ENCODE measurements at regions not wholly inside any gene's neighbourhood (a gene's known extent, or its start where the extent isn't known, plus 50 kb on each side); places are given as distances from the start of the nearest gene placed in this dataset.

- DNase-seq: peak; percentile 81
- Histone ChIP-seq H3K4me1 (peaks cover 45% of the 10 kb centered on the region), H3K27ac (replicated peaks) (peak overlapping the region; percentile 100), H3K27me3 (ENCODE audit: low read depth) (no peaks in the 10 kb centered on the region), H3K36me3 (no peaks in the 10 kb centered on the region), H3K4me3 (peak overlapping the region; percentile 81), H3K9me3 (replicated peaks) (no peaks in the 10 kb centered on the region)
- intact Hi-C loops (cut with micrococcal nuclease): loop anchor here (2.0 to 10.0 kb wide), 2 partner anchors 107 to 135 kb away; partner anchors contain the start of gene COX20
- TF ChIP-seq, protein P1, sequence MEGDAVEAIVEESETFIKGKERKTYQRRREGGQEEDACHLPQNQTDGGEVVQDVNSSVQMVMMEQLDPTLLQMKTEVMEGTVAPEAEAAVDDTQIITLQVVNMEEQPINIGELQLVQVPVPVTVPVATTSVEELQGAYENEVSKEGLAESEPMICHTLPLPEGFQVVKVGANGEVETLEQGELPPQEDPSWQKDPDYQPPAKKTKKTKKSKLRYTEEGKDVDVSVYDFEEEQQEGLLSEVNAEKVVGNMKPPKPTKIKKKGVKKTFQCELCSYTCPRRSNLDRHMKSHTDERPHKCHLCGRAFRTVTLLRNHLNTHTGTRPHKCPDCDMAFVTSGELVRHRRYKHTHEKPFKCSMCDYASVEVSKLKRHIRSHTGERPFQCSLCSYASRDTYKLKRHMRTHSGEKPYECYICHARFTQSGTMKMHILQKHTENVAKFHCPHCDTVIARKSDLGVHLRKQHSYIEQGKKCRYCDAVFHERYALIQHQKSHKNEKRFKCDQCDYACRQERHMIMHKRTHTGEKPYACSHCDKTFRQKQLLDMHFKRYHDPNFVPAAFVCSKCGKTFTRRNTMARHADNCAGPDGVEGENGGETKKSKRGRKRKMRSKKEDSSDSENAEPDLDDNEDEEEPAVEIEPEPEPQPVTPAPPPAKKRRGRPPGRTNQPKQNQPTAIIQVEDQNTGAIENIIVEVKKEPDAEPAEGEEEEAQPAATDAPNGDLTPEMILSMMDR (IDR thresholded peaks at IDR 0.05; ENCODE audit: borderline replicate concordance): no peak
Measured at GRCh38 chr1:244970236-244970743, 105.9 kb upstream of the HNRNPU start.

DNA sequence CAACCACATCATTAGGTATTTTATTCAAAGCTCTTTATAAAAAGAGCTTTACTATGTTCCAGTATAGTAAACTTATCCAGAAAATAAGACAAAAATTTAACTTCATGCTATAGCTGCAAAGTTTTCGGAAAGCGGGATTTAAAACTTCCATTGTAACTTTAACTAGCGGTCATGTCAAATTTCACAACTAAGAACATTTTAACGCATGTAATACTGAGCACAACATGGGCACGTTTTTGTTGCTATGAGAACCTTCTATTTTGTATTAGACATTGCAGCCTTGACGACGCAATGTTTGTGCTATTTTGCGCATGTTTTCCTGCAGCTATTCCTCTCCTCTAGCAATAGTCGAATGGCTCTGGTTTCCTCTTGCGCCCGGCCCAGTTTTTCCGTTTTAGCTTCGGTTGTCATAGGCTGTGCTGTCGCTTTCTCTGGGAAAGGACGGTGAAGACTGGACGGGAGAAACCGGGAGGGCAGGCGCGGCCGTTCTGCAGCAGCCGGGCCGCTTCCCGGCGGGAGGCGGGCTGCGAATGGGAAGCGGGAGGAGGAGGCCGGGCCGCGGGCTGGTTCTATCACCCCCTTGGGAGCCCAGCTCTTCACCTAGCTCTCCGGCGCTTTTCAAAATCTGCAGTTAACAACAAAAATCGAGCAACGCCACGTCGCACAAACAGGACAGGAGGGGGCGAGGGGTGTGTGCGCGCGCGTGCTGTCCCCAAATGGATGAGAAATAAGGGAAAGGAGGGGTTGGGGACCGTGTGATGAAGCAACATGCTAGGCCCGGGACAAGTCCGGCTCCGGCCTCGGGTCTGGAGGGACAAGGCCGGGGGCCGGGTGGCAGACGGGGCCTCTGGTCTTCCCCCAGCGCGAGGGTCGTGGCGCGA lies 105.3 kb upstream of the HNRNPU start:
- Histone ChIP-seq H3K4me3 (peak overlapping the region; percentile 81), H3K36me3 (no peaks in the 10 kb centered on the region), H3K27me3 (ENCODE audit: low read depth) (no peaks in the 10 kb centered on the region), H3K27ac (replicated peaks) (peak overlapping the region; percentile 100), H3K9me3 (replicated peaks) (no peaks in the 10 kb centered on the region), H3K4me1 (peaks cover 52% of the 10 kb centered on the region)
- intact Hi-C loops (cut with micrococcal nuclease): loop anchor here (2.0 to 10.0 kb wide), 2 partner anchors 107 to 135 kb away; partner anchors contain the start of gene COX20
- peak; percentile 81 for DNase-seq
- TF ChIP-seq, protein P1 (IDR thresholded peaks at IDR 0.05; ENCODE audit: borderline replicate concordance): no peak

GRCh38 chr1:244968881-244969280 lies 104.5 kb upstream of the HNRNPU start:
- Histone ChIP-seq H3K4me3 (peak overlapping the region; percentile 81), H3K27ac (replicated peaks) (peak overlapping the region; percentile 100), H3K27me3 (ENCODE audit: low read depth) (no peaks in the 10 kb centered on the region), H3K4me1 (peaks cover 54% of the 10 kb centered on the region), H3K36me3 (no peaks in the 10 kb centered on the region), H3K9me3 (replicated peaks) (no peaks in the 10 kb centered on the region)
- no peak for DNase-seq
- intact Hi-C loops (cut with micrococcal nuclease): no loop called here
- TF ChIP-seq, protein P1 (IDR thresholded peaks at IDR 0.05; ENCODE audit: borderline replicate concordance): no peak

DNA sequence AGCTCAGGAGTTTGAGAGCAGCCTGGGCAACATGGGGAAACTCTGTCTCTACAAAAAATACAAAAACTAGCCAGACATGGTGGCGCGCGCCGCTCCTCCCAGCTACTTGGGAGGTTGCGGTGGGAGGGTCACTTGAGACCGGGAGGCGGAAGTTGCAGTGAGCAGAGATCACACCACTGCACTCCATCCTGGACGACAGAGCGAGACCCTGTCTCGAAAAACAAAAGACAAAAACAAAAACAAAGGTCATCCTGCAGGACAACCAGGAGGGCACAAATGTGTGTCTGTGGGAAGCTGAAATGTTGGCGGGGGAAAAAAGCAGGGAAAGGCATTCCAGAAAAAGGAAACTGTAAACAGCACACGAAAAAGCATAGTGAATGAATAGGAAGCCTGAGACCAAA lies 104.1 kb upstream of the HNRNPU start:
- peak overlapping the region; percentile 100 for H3K27ac ChIP-seq (replicated peaks)

DNA sequence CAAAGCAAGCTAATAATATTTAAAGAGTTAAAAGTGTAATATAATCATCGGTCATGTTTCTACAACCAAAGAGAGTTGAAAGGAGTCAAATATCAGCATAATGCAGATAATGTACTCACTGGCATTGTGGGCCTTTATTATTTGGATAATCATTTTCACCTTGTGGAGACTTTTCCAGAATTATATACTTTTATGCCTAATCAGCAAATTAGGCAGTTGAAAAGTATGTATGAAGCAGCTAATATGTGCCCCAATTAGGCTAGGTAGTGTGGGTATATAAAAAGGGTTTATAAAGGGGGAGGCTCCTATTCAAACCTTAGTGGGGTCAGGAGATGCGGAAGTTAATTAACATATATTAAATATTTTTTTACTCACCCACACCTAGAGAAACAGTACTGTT lies 102.8 kb upstream of the HNRNPU start:
- intact Hi-C loops (cut with micrococcal nuclease): no loop called here
- Histone ChIP-seq H3K9me3 (replicated peaks) (no peaks in the 10 kb centered on the region), H3K27ac (replicated peaks) (no peak overlapping the region), H3K4me3 (no peak overlapping the region), H3K4me1 (peaks cover 55% of the 10 kb centered on the region), H3K36me3 (no peaks in the 10 kb centered on the region), H3K27me3 (ENCODE audit: low read depth) (no peaks in the 10 kb centered on the region)
- TF ChIP-seq, protein P1 (IDR thresholded peaks at IDR 0.05; ENCODE audit: borderline replicate concordance): no peak
- no peak for DNase-seq

More for the DNA sequence above, 104.1 kb upstream of the HNRNPU start:
- Histone ChIP-seq H3K4me1 (peaks cover 57% of the 10 kb centered on the region), H3K9me3 (replicated peaks) (no peaks in the 10 kb centered on the region), H3K36me3 (no peaks in the 10 kb centered on the region), H3K4me3 (peak overlapping the region; percentile 81), H3K27me3 (ENCODE audit: low read depth) (no peaks in the 10 kb centered on the region)
- DNase-seq: peak; percentile 21
- intact Hi-C loops (cut with micrococcal nuclease): no loop called here
- TF ChIP-seq, protein P1 (IDR thresholded peaks at IDR 0.05; ENCODE audit: borderline replicate concordance): no peak

Data from left ventricle myocardium inferior (tissue), 1 donor.